ENCODE measurements at regions not wholly inside any gene's neighbourhood (a gene's known extent, or its start where the extent isn't known, plus 50 kb on each side); places are given as distances from the start of the nearest gene placed in this dataset.

- no peak for FAIRE-seq
- DNase-seq (ENCODE audit: insufficient read length, low spot score) = no peak
These were observed 59.8 kb upstream of the LGALSL start for GRCh38 chr2:64394153-64394552.

- FAIRE-seq (no peak), DNase-seq (ENCODE audit: insufficient read length, low spot score) (no peak)
These were observed 58.0 kb upstream of the LGALSL start for GRCh38 chr2:64396001-64396400.

- FAIRE-seq = no peak
- no peak for DNase-seq (ENCODE audit: insufficient read length, low spot score)
These were observed 57.4 kb upstream of the LGALSL start for GRCh38 chr2:64396551-64396950.

- no peak for FAIRE-seq
- DNase-seq (ENCODE audit: insufficient read length, low spot score) = no peak
These were observed 55.3 kb upstream of the LGALSL start for GRCh38 chr2:64398516-64399129.

GRCh38 chr2:64399521-64399920 lies 54.4 kb upstream of the LGALSL start:
- FAIRE-seq = no peak
- DNase-seq (ENCODE audit: insufficient read length, low spot score) = no peak

- no peak for DNase-seq (ENCODE audit: insufficient read length, low spot score)
- FAIRE-seq = no peak
These were observed 53.7 kb upstream of the LGALSL start for GRCh38 chr2:64400105-64400728.

- DNase-seq (ENCODE audit: insufficient read length, low spot score) (no peak), FAIRE-seq (no peak)
These were observed 53.0 kb upstream of the LGALSL start for GRCh38 chr2:64400733-64401528.

GRCh38 chr2:64401529-64401880 lies 52.5 kb upstream of the LGALSL start:
- FAIRE-seq = no peak
- no peak for DNase-seq (ENCODE audit: insufficient read length, low spot score)

- FAIRE-seq (no peak), DNase-seq (ENCODE audit: insufficient read length, low spot score) (no peak)
These were observed 51.1 kb upstream of the LGALSL start for GRCh38 chr2:64402876-64403275.

GRCh38 chr2:64403426-64403825 lies 50.5 kb upstream of the LGALSL start:
- DNase-seq (ENCODE audit: insufficient read length, low spot score) (no peak), FAIRE-seq (no peak)

- FAIRE-seq (no peak), DNase-seq (ENCODE audit: insufficient read length, low spot score) (no peak)
These were observed 49.8 kb upstream of the LGALSL start for GRCh38 chr2:64404002-64404731.

All from GM19239 (cell line).